LNCaP clone FGC (cell line): ENCODE measurements at regions not wholly inside any gene's neighbourhood (a gene's known extent, or its start where the extent isn't known, plus 50 kb on each side); places are given as distances from the start of the nearest gene placed in this dataset.

Experiments
- DNase-seq: peaks from one replicate; pipeline ENCODE4 v3.0.0-alpha.2; 2011; ENCODE audit warnings: low read depth
- H3K4me3 ChIP-seq: 2 replicates; pipeline ENCODE4 v1.5.1; 2011; ENCODE audit warnings: mild to moderate bottlenecking, low read depth, low read length, control low read depth
- TF ChIP-seq, protein P1 (sequence below): IDR thresholded peaks from 2 replicates; pipeline ENCODE4 v1.5.1; 2012; ENCODE audit warnings: mild to moderate bottlenecking; ENCODE audit not compliant: control insufficient read depth, insufficient read depth; ENCODE audit errors: extremely low read depth

DNA sequence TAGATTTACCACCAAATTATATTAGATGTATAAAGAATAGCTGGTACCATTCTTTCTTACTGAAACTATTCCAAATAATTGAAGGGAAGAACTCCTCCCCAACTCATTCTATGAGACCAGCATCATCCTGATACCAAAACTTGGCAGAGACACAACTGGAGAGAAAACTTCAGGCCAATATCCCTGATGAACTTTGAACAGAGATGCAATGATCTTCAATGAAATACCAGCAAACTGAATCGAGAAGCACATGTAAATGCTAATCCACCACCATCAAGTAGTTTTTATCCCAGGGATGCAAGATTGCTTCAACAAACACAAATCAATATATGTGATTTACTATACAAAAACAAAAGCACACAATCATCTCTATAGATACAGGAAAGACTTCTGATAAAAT, 329.8 kb downstream of the RDH14 start:
- TF ChIP-seq, protein P1, sequence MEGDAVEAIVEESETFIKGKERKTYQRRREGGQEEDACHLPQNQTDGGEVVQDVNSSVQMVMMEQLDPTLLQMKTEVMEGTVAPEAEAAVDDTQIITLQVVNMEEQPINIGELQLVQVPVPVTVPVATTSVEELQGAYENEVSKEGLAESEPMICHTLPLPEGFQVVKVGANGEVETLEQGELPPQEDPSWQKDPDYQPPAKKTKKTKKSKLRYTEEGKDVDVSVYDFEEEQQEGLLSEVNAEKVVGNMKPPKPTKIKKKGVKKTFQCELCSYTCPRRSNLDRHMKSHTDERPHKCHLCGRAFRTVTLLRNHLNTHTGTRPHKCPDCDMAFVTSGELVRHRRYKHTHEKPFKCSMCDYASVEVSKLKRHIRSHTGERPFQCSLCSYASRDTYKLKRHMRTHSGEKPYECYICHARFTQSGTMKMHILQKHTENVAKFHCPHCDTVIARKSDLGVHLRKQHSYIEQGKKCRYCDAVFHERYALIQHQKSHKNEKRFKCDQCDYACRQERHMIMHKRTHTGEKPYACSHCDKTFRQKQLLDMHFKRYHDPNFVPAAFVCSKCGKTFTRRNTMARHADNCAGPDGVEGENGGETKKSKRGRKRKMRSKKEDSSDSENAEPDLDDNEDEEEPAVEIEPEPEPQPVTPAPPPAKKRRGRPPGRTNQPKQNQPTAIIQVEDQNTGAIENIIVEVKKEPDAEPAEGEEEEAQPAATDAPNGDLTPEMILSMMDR = no peak
- H3K4me3 ChIP-seq = no peak overlapping the region
- no peak for DNase-seq

DNA sequence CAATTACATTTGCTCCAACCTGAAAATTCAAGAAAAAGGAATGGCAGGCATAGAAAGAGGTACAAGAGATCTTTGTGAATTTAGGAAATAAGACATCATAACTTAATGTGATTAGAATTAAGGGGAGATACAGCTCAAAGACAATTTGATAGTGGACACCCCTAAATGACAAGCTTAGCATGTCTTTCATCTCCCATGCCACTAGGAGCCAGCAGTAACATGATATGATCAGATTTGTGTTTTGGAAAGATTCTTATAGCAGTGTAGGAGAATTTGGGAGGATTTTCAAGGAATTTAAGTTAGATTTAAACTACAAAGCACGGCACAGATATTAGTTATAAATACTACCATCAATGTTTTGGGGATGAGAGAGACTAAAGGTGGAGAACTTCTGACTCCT, 340.8 kb downstream of the RDH14 start:
- TF ChIP-seq, protein P1 = peak; percentile 25; the same call in 1 of the 2 replicates
- H3K4me3 ChIP-seq = no peak overlapping the region
- no peak for DNase-seq

DNA sequence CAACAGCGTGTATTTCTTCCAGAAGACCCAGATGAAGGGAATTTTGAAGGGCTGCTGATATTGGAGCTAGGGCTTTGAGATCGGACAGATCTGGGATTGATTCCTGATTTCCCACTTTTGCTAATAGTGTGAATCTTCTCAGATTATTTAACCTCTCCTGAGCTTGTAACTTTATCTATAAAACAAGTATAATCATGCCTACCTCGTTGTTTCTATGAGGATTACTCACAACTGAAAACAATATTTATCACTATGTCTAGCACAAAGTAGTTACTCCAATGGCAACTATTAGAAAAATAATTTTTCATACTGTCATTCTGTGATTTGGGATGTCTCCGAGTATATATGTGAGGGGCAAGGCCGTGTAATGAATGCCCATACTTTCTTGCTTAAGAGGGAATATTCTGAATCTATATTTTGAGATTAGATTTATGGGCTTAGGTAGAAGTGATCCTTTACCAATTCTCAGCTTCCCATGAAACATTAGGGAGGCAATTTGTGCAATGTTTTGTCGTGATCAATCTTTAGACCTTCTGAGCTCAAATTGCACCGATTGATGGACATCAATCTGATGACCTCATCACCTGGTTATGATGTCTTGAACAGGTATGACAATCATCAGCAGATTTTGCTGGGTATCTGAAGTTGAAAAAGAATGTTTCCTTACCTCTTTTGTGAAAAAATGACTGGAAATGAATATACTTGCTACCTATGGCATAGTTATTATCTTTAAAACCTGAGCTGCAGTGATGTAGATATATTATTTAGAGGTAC, 339.9 kb downstream of the KCNS3 start:
- no peak overlapping the region for H3K4me3 ChIP-seq
- no peak for DNase-seq
- TF ChIP-seq, protein P1 = no peak

DNA sequence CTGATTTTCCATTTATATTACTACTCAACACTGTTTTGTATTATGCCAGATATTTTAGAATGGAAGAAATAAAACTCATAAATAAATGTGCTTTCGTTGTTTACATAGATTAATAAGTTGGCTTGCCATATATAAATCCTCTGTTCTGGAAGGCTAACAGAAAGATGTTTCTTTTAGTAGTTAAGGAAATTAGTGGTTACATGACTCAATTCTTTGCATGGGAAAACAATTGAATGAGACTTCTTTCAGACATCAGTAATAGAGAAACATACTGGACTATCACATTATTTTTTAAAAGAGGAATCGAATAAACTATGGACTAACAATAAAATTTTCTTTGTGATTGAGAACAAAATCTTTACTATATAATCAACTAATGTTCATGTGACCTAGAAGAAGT, 336.5 kb downstream of the KCNS3 start:
- H3K4me3 ChIP-seq = no peak overlapping the region
- no peak for DNase-seq
- TF ChIP-seq, protein P1 = no peak

DNA sequence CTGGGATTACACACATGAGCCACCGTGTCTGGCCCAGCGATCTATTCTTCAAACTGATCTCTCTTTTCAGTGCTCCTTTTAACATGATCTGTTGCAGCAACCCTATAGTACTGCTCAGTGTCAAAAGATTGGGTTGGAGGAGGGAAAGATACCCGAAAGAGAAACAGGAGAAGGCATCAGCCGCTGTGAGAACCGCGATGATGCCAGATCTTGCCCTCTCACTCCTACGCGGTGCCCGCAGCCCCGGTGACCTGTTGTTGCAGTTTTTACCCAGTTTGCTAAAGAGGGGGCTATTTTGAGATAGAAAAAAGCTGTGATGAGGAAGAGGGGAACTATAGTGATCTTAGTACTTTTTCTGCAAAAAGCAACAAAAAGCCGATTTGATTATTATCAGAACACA, 335.5 kb downstream of the KCNS3 start:
- DNase-seq = no peak
- H3K4me3 ChIP-seq = no peak overlapping the region
- TF ChIP-seq, protein P1 = no peak

DNA sequence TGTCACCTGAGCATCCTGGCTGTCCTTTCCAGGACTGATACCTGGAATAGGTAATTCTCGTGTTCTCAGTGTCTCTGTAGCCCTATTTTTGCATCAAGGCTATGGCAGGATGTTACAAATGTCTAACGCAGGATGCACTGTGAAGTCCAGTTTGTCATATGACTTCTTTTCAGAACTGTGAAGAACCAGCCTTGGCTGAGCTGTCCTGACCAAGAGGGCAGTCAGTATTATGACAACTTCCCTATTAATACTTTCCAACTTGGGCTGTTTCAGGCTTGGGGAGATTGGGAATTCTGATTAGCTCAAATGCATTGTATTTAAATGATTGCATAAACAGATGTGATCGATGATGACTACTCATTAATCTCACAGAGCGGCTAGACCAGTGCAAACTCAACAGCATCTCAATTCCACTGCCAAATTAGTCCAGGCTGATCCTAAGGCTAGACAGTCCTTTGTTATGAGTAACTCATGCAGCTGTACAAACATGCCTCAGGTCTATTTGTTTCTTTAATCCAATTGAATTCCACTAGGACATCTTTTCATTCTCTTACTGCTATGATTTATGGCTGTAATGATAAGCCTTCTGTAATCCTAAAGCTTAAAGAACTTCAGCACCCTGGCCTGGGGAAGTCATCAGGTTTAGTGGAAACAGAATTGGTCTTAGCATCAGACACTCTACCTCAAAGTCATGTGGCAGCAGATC, 331.6 kb downstream of the KCNS3 start:
- TF ChIP-seq, protein P1 = no peak
- H3K4me3 ChIP-seq = no peak overlapping the region
- peak; percentile 68 for DNase-seq

DNA sequence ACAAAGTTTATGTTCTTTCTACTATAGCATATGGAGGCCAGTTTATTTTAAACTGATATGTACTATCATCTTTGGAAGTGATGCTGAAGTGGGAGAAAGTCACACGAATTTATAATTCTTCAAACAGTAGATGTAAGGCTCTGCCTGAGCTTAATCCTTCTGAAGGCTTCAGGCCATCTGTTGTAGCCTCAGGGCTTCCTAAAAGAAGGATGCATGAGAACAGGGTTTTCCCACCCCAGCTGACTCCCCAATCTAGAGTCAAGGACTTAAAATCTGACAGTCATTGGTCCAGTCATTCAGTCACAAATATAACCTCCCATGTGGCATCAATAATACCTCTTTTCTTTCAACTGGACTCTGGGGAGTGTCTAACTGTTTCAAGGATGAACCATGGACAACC, 330.5 kb downstream of the KCNS3 start:
- TF ChIP-seq, protein P1 = no peak
- DNase-seq = no peak
- H3K4me3 ChIP-seq = no peak overlapping the region
